Vagina (tissue), 2 donors: ENCODE measurements at regions not wholly inside any gene's neighbourhood (a gene's known extent, or its start where the extent isn't known, plus 50 kb on each side); places are given as distances from the start of the nearest gene placed in this dataset.
"Not testable (repeated sequence)": the region's sequence is repeated elsewhere in the genome, so short reads cannot be mapped to it uniquely, and the experiment has no call there.

ENCODE experiments used
- DNase-seq, 2 donors: peaks; one replicate each; pipeline ENCODE4 v3.0.0-alpha.2; 2017; ENCODE audit errors: extremely low spot score in 2 of 2
- H3K27ac ChIP-seq: fragments of 200-600 bp; sonication (generic); one replicate; pipeline ENCODE4 v1.5.1; 2019
- H3K27me3 ChIP-seq: fragments of 200-600 bp; sonication (generic); one replicate; pipeline ENCODE4 v1.5.1; 2019
- H3K36me3 ChIP-seq, 2 donors: fragments of 200-600 bp; sonication (generic); one replicate each; pipeline ENCODE4 v1.5.1; 2017 to 2019
- H3K4me1 ChIP-seq: fragments of 200-600 bp; sonication (generic); one replicate; pipeline ENCODE4 v1.5.1; 2019
- H3K4me3 ChIP-seq, 2 donors: fragments of 200-600 bp; sonication (generic); 1 replicate in 1 of 2; 2 replicates in 1 of 2; pipeline ENCODE4 v1.5.1; 2016 to 2019
- H3K9me3 ChIP-seq: fragments of 200-600 bp; sonication (generic); one replicate; pipeline ENCODE4 v1.5.1; 2019
- POLR2A ChIP-seq, 2 donors: fragments of 450-650 bp; IDR thresholded peaks; one replicate each; pipeline ENCODE4 v1.6.1; 2017; ENCODE audit warnings: antibody characterized with exemption in 2 of 2, mild to moderate bottlenecking in 2 of 2, moderate library complexity in 2 of 2
- POLR2AphosphoS5 ChIP-seq, 2 donors: sonication (generic); formaldehyde crosslinking; IDR thresholded peaks; one replicate each; pipeline ENCODE4 v1.9.0; 2017; ENCODE audit warnings: antibody characterized with exemption in 2 of 2, mild to moderate bottlenecking in 2 of 2, low read depth in 1 of 2; ENCODE audit not compliant: insufficient read depth in 1 of 2
- intact Hi-C: fragments of 100-400 bp; cut with DNase I; formaldehyde crosslinking; loops from one replicate; pipeline ENCODE4 v1.15.1; 2023
- TF ChIP-seq, protein P1 (sequence below), 3 experiments: fragments of 450-650 bp in 2 of 3; fragments of 200-600 bp in 1 of 3; sonication (generic) in 1 of 3; IDR thresholded peaks; one replicate each; pipeline ENCODE4 v1.5.1; 2017 to 2019; ENCODE audit warnings: antibody characterized with exemption in 3 of 3, mild to moderate bottlenecking in 2 of 3, moderate library complexity in 2 of 3

DNA sequence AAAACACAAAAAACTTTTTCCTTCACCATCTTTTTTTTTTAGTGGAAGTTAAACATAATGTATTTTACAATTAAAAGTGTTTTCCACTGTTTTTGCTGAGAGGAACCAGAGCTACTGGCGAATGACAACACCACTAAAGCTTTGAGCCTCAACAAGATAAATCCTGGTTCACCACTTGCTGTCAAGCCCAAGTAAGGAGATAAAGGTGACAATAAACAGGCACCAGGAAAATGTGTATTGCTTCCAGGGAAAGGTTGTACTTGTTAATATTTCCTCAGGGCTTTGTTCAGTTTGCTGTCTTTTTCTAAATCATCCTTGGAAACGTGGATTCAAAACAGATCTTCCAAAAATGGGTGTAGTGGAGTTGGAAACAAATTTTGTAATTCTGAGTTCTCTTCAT, 109.9 kb upstream of the ANKRD30A start:
- no peaks in the 10 kb centered on the region for H3K27me3 ChIP-seq
- no peak overlapping the region for H3K4me3 ChIP-seq
- TF ChIP-seq, protein P1, sequence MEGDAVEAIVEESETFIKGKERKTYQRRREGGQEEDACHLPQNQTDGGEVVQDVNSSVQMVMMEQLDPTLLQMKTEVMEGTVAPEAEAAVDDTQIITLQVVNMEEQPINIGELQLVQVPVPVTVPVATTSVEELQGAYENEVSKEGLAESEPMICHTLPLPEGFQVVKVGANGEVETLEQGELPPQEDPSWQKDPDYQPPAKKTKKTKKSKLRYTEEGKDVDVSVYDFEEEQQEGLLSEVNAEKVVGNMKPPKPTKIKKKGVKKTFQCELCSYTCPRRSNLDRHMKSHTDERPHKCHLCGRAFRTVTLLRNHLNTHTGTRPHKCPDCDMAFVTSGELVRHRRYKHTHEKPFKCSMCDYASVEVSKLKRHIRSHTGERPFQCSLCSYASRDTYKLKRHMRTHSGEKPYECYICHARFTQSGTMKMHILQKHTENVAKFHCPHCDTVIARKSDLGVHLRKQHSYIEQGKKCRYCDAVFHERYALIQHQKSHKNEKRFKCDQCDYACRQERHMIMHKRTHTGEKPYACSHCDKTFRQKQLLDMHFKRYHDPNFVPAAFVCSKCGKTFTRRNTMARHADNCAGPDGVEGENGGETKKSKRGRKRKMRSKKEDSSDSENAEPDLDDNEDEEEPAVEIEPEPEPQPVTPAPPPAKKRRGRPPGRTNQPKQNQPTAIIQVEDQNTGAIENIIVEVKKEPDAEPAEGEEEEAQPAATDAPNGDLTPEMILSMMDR (IDR thresholded peaks at IDR 0.05): no peak
- TF ChIP-seq POLR2AphosphoS5 (IDR thresholded peaks at IDR 0.05; ENCODE audit: insufficient read depth in 1 of 2, low read depth in 1 of 2) (no peak), POLR2A (IDR thresholded peaks at IDR 0.05) (no peak)
- intact Hi-C loops: no loop called here
- H3K36me3 ChIP-seq: no peaks in the 10 kb centered on the region
- DNase-seq: no peak
- H3K27ac ChIP-seq: no peak overlapping the region
- H3K9me3 ChIP-seq: no peaks in the 10 kb centered on the region
- no peaks in the 10 kb centered on the region for H3K4me1 ChIP-seq

DNA sequence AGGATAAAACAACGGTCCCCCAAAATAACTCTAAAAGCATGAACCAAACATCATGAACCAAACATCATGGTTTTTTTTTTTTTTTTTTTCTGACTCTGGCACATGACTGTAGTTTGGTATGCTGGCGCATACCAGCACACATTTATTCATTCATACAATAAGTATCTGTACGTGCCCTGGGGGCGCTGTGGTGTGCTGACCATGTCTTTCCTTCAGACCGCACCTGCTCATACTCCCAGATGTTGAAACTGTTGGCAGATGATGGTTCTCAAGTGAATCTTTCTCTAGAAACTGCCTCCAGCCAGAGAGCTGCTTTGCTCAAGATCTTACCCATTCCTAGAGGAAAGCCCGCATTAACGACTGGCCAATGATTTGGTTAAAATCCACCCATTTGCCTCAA, 114.7 kb upstream of the ANKRD30A start:
- TF ChIP-seq, protein P1 (IDR thresholded peaks at IDR 0.05): no peak
- TF ChIP-seq POLR2AphosphoS5 (IDR thresholded peaks at IDR 0.05; ENCODE audit: insufficient read depth in 1 of 2, low read depth in 1 of 2) (no peak), POLR2A (IDR thresholded peaks at IDR 0.05) (no peak)
- Histone ChIP-seq H3K4me1 (no peaks in the 10 kb centered on the region), H3K4me3 (no peak overlapping the region), H3K27ac (no peak overlapping the region), H3K36me3 (no peaks in the 10 kb centered on the region), H3K9me3 (no peaks in the 10 kb centered on the region), H3K27me3 (no peaks in the 10 kb centered on the region)
- intact Hi-C loops: no loop called here
- DNase-seq: no peak

DNA sequence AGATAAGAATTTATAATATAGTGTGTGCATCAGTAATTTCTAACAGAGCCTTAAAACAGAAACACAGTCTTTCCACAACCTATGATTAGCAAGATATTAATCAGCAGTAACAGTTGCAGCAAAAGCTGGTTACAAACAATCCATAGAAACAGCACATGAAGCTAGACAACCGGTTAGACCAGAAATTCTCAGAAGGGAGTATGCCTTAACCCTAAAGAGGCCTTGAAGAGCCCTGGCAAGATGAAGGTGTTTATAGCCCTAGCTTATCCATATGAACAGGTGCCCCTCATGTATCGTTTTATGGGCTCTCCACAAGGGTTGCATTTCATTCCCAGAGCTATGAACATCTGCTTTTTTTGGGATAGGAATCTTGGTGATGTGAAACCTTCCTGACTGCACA, 117.1 kb upstream of the ANKRD30A start:
- H3K4me3 ChIP-seq, intact Hi-C loops, H3K9me3 ChIP-seq, H3K4me1 ChIP-seq, H3K27me3 ChIP-seq, H3K36me3 ChIP-seq, DNase-seq, H3K27ac ChIP-seq: not testable (repeated sequence)

DNA sequence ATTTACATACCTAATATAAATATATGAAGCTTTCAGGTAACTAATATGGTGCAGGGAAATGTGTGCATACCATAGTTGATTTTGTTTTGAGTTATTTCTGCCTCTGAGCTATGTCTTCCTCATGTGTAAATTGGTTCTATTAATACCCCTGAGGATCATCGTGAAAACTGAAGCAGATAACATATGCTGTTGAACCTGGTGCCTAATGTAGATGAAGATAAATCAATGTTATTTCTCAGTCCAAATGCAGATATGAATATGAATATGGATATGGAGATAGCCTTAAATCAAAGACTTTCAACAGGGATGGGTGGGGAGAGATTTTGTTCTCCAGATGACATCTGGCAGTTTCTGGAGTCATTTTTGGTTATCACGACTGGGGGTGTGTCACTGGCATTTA, 122.3 kb upstream of the ANKRD30A start:
- Histone ChIP-seq H3K9me3 (no peaks in the 10 kb centered on the region), H3K4me3 (no peak overlapping the region), H3K4me1 (no peaks in the 10 kb centered on the region), H3K36me3 (no peaks in the 10 kb centered on the region), H3K27me3 (no peaks in the 10 kb centered on the region), H3K27ac (no peak overlapping the region)
- TF ChIP-seq POLR2AphosphoS5 (IDR thresholded peaks at IDR 0.05; ENCODE audit: insufficient read depth in 1 of 2, low read depth in 1 of 2) (no peak), POLR2A (IDR thresholded peaks at IDR 0.05) (no peak)
- TF ChIP-seq, protein P1 (IDR thresholded peaks at IDR 0.05): no peak
- intact Hi-C loops: no loop called here
- DNase-seq: no peak

DNA sequence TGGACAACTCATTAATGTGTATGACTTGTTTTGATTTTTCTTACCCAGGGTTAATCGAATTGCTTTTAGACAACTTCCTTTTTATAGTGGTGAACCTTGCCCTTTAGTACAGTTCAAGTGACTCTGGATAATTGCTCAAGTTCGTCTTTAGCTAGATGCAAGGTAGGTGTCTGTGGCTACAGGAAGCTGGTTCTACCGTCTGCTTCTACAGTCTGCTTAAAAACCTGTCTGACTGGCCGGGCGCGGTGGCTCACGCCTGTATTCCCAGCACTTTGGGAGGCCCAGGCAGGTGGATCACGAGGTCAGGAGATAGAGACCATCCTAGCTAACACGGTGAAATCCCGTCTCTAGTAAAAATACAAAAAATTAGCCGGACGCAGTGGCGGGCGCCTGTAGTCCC, 129.6 kb upstream of the ANKRD30A start:
- H3K36me3 ChIP-seq, DNase-seq, intact Hi-C loops, H3K4me1 ChIP-seq, H3K27ac ChIP-seq, H3K27me3 ChIP-seq, H3K4me3 ChIP-seq, H3K9me3 ChIP-seq: not testable (repeated sequence)

DNA sequence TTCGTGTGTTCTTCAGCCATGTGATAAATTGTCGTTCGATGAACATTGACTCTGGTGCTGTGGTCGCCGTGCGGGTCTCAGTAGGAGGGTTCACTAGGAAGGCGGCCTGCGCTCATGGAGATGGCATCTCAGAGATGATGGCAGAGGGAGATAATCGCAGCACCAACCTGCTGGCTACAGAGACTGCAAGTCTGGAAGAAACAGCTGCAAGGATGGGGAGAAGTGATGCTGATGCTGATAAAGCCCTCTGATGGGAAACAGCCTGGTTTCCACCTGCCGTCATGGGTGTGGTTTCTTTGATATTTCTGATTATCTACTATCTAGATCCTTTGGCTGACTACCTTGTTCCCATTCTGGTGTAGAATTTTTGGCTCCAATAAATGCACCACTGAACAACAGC, 130.5 kb upstream of the ANKRD30A start:
- TF ChIP-seq POLR2AphosphoS5 (IDR thresholded peaks at IDR 0.05; ENCODE audit: insufficient read depth in 1 of 2, low read depth in 1 of 2): no peak
- TF ChIP-seq POLR2A (IDR thresholded peaks at IDR 0.05): no peak
- TF ChIP-seq, protein P1 (IDR thresholded peaks at IDR 0.05): no peak
- intact Hi-C loops: no loop called here
- Histone ChIP-seq H3K27ac (no peak overlapping the region), H3K9me3 (no peaks in the 10 kb centered on the region), H3K27me3 (no peaks in the 10 kb centered on the region), H3K4me1 (no peaks in the 10 kb centered on the region), H3K36me3 (no peaks in the 10 kb centered on the region), H3K4me3 (no peak overlapping the region)
- no peak for DNase-seq
